ENCODE measurements at regions not wholly inside any gene's neighbourhood (a gene's known extent, or its start where the extent isn't known, plus 50 kb on each side); places are given as distances from the start of the nearest gene placed in this dataset.

DNA sequence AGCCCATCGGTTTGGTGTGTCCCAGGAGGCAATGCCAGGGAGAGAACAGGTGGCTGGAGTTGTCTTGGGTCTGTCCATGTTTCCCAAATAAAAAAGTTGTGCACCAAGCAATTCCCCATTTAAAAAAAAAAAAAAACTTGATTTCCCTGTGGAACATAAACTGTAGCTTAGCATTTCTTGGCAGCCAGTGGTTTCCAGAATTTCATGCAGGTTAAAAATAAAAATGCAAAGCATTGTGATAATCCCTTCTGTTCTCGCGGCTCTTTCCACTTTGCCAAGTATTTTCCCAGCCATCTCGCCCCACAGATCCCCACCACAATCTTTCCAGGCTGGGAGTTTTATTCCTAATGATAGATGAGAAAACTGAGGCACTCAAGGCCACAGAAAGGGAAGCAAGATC lies 51.4 kb upstream of the MSX1 start:
- TF ChIP-seq, protein P1, sequence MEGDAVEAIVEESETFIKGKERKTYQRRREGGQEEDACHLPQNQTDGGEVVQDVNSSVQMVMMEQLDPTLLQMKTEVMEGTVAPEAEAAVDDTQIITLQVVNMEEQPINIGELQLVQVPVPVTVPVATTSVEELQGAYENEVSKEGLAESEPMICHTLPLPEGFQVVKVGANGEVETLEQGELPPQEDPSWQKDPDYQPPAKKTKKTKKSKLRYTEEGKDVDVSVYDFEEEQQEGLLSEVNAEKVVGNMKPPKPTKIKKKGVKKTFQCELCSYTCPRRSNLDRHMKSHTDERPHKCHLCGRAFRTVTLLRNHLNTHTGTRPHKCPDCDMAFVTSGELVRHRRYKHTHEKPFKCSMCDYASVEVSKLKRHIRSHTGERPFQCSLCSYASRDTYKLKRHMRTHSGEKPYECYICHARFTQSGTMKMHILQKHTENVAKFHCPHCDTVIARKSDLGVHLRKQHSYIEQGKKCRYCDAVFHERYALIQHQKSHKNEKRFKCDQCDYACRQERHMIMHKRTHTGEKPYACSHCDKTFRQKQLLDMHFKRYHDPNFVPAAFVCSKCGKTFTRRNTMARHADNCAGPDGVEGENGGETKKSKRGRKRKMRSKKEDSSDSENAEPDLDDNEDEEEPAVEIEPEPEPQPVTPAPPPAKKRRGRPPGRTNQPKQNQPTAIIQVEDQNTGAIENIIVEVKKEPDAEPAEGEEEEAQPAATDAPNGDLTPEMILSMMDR (conservative IDR thresholded peaks at IDR 0.05), result no peak
- no peak for TF ChIP-seq ZFX (IDR thresholded peaks at IDR 0.05)
- H3K27ac ChIP-seq, result no peak overlapping the region

DNA sequence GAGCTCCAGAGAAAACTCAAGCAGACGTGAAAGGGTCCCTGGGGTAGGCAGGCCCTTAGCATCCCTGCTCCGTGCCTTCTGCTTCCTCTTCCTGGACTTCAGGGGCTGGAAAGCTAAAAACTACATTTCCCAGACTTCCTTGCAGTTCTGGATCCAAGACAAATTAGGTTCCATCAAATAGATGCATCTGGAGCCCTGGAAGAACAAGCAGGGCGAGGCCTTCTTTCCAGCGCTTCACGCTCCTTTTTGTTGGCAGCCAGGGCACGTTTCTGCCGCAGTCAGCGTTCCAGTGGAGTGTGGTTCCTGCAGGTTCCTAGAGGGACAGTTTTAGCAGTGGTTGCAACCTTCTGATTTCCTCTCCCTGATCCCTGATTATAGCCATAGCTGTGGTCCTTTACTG lies 53.6 kb upstream of the MSX1 start:
- TF ChIP-seq, protein P1 (conservative IDR thresholded peaks at IDR 0.05), result no peak
- TF ChIP-seq ZFX (IDR thresholded peaks at IDR 0.05), result no peak
- no peak overlapping the region for H3K27ac ChIP-seq

DNA sequence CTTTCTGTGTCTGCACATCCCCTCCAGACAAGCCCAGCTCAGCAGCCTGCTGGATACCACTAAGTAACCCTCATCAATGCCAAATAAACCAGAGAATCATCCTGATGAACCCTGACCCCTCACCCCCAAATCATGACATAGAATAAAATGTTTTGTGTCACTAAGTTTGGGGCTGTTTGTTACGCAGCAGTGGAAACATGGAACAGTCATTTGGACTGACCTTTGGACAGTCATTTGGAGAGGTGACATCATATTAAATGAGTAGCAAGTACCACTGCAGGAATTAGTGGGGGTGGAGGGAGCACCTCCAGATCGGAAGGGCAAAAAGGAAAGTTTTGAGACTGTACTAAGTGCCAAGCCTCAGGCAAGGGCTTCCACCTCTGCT lies 55.6 kb upstream of the MSX1 start:
- no peak for TF ChIP-seq ZFX (IDR thresholded peaks at IDR 0.05)
- TF ChIP-seq, protein P1 (conservative IDR thresholded peaks at IDR 0.05), result no peak
- no peak overlapping the region for H3K27ac ChIP-seq

DNA sequence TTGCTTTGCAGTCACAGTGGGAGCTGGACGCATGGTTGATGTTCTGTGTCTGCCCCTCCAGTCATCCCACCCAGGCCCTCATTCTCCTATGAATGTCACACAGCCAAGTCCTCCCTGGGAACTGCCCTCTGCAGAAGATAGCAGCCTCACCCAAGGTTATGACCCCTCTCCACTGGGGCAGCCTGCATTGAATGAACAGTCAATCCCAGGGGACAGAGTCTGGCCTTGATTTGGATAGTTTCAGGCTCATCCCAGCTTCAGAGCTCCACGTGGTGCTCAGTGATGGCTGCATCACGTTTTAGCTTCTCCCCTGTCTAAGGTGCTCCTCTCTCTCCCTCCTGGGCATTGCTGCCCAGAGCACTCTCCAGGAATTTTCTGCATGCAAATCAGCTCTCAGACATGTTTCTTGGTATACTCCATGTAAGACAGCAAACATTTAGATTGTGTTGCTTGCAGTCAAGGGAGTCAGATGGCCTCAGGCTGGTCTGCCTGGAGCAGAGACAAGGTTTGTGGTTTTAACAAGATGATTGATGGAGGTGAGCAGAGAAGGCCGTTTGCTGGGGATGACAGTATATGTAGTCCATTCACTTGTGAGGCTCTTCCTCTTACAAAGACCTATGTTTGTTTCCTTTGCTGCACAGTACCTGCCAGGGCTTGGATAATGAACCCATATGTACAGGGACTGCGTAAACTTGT lies 56.1 kb upstream of the MSX1 start:
- TF ChIP-seq, protein P1 (conservative IDR thresholded peaks at IDR 0.05), result no peak
- no peak for TF ChIP-seq ZFX (IDR thresholded peaks at IDR 0.05)
- no peak overlapping the region for H3K27ac ChIP-seq

DNA sequence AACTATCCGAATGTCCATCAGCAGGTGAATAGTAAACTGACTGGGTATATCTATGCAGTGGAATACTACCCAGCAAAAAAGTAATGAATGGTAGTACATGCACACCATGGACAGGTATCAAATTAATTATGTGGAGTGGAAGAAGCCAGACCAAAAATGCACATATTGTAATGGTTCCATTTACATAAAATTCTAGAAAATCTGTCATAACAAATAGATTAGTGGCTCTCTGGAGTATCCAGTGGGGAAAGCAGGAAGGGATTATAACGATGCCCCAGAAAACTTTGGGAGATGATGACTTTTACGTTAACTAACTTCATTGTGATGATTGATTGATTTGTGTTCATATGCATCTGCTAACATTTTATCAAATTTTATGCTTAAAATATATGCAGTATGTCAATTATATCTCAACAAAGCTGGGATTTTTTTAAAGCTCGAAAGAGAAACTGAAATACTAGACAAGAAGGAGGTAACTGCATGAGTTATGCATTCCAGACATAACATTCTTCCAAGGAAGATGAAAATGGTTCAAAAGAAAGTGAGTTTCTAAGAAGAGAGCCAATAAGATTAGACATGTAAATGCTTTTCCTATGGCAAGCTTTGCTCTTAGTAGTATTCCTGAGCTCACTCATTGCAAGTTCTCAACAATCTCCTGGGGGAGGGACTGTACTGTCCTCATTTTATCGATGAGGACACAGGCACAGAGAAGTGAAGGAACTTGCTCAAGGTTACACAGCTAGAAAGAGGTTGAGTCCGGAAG lies 58.6 kb upstream of the MSX1 start:
- H3K27ac ChIP-seq, result no peak overlapping the region
- TF ChIP-seq ZFX (IDR thresholded peaks at IDR 0.05), result no peak
- TF ChIP-seq, protein P1 (conservative IDR thresholded peaks at IDR 0.05), result no peak

DNA sequence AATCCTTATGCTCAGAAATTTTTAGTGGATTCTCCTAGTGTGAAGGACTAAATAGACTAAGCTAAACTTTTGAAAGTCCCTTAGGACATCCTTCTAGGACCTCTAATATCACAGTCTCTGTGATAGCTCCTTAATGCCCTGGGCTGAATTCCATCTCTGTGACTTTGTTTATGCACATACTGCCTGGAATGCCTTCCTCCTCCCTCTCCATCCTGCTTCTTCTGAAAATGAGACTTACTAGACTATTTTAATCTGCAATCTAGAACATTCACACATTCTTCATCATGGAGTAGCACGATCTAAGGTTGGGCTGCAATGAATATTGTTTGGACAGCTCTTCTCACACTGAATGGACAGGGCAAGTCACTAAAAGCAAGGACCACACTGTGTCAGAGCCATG lies 65.0 kb upstream of the MSX1 start:
- TF ChIP-seq ZFX (IDR thresholded peaks at IDR 0.05), result no peak
- TF ChIP-seq, protein P1 (conservative IDR thresholded peaks at IDR 0.05), result no peak

DNA sequence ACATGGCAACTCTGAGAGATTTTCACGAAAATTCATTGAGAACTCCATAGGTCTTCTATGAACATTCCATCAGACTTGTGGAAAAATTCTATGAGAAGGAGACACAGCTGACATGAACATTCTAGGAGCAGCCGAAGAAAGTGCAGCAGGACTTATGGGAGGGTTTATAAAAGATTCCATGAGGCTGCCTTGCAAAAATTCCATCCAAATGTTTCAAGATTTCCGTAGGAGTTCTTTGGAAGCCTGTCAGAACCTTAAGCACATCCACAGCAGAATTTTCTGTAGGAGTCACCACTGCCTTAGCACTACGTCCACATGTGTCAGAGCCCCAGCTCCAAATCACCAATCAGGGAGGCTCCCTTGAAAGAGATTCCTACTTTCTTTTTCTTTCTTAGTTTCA lies 67.0 kb upstream of the MSX1 start:
- H3K27ac ChIP-seq, result no peak overlapping the region
- TF ChIP-seq, protein P1 (conservative IDR thresholded peaks at IDR 0.05), result no peak

More for the DNA sequence above, 65.0 kb upstream of the MSX1 start:
- H3K27ac ChIP-seq, result no peak overlapping the region
